Stimulated activated CD4-positive, alpha-beta T cell treated with anti-CD3 and anti-CD28 coated beads, TNF-alpha, amount 100 ng/mL, for 48 hours (primary cell): ENCODE measurements at regions not wholly inside any gene's neighbourhood (a gene's known extent, or its start where the extent isn't known, plus 50 kb on each side); places are given as distances from the start of the nearest gene placed in this dataset.
"Not testable (repeated sequence)": the region's sequence is repeated elsewhere in the genome, so short reads cannot be mapped to it uniquely, and the experiment has no call there.

Experiments used
- DNase-seq, 3 donors: peaks; one replicate each; pipeline ENCODE4 v3.0.0-alpha.2; 2020; ENCODE audit warnings: low read depth in 3 of 3

- not testable (repeated sequence) for DNase-seq
Observed at GRCh38 chr10:87300163-87300562, 57.4 kb upstream of the NUTM2D start.

GRCh38 chr10:87301466-87302115 is 56.0 kb upstream of the NUTM2D start:
- DNase-seq, result peak; percentile 0 to 29 (median 5)

- not testable (repeated sequence) for DNase-seq
Observed at GRCh38 chr10:87302132-87302531, 55.4 kb upstream of the NUTM2D start.

DNA sequence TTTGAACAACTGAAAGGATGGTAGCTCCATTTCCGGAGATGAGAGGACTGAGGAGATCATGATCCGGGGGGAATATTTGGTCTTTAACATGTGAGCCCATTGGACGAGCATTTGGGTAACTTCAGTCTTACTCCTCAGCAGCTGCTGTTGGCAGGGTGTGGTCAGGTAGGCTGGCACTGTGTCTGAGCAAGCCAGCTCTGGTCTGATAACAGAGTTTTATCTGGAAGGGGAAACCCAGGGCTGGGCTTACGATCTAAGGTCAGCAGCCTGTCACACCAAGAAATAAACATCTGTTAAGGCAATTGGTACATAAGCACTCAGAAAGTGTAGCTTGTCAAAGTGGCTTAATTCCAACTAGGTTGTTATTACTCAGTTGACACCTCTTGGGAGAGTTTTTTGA is 53.8 kb upstream of the NUTM2D start:
- not testable (repeated sequence) for DNase-seq

GRCh38 chr10:87306681-87307080 is 50.9 kb upstream of the NUTM2D start:
- not testable (repeated sequence) for DNase-seq
